HG03571 (cell line): ENCODE measurements at regions not wholly inside any gene's neighbourhood (a gene's known extent, or its start where the extent isn't known, plus 50 kb on each side); places are given as distances from the start of the nearest gene placed in this dataset.
"Not testable (repeated sequence)": the region's sequence is repeated elsewhere in the genome, so short reads cannot be mapped to it uniquely, and the experiment has no call there.

Source experiments
- ATAC-seq: cut with Tn5 transposase; IDR thresholded peaks from one replicate; pipeline ENCODE4 v1.9.1; 2021; ENCODE audit not compliant: unreplicated experiment

- no peak for ATAC-seq
These were observed 250.3 kb downstream of the SEC61B start for GRCh38 chr9:99472240-99472915.

GRCh38 chr9:99472916-99473245, 250.8 kb downstream of the SEC61B start:
- ATAC-seq: no peak

DNA sequence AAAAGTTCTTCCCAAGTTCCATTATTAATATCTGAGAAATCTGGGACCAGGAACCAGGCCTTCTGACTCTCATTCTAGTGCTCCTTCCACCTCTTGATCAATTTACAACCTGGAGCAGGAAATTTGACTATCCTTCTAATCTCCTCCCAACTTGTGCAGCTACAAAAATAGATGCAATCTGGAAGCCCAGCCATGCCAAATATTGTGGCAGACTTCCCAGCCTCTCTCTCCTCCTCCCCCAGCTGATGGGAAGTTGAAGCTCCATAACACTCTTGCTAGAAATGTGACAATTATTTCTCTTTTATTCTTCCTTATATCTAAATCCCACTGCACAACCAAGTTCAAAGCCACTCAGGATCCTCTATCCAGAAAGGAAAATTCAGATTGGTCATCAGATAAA, 252.1 kb downstream of the SEC61B start:
- ATAC-seq: no peak

- no peak for ATAC-seq
These were observed 253.5 kb downstream of the SEC61B start for GRCh38 chr9:99475401-99476065.

GRCh38 chr9:99478469-99479027, 256.5 kb downstream of the SEC61B start:
- no peak for ATAC-seq

GRCh38 chr9:99479929-99480328, 257.8 kb downstream of the SEC61B start:
- no peak for ATAC-seq

DNA sequence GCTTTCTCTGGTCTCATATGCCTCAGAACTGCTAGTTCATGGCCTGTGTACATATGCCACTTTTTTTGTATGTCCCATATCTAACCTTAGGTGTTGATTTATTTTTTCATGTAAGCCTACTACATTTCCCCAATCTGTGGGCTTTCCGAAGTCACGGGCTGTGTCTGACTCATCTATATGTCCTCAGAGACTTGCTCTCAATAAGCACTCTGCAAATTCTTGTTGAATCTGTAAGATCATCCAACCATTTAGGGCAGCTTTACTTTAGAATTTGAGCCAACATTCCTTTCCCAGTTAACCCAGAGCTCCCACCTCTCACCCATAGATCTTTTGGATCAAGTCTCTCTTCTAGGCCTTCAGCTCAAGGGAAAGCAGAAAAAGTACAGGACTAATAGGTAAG, 263.4 kb downstream of the SEC61B start:
- no peak for ATAC-seq

DNA sequence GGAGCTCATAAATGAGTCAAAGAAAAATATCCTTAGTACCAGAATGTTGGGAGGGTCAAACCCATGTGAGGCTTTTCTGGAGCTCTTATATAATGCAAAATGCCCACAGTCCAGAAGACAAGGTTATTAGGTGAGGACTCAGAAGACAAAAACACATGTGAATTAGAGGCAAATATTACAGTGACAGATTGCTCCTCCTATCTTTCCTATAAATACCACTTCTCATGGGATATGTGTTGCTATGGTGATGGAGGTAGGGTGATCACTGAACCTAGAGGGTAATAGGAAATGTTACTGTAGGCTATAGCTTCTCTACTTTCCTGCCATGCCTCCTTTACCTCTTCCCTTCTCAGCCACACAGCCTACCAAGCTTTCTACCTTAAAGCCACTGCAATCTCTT, 264.6 kb downstream of the SEC61B start:
- ATAC-seq: no peak

DNA sequence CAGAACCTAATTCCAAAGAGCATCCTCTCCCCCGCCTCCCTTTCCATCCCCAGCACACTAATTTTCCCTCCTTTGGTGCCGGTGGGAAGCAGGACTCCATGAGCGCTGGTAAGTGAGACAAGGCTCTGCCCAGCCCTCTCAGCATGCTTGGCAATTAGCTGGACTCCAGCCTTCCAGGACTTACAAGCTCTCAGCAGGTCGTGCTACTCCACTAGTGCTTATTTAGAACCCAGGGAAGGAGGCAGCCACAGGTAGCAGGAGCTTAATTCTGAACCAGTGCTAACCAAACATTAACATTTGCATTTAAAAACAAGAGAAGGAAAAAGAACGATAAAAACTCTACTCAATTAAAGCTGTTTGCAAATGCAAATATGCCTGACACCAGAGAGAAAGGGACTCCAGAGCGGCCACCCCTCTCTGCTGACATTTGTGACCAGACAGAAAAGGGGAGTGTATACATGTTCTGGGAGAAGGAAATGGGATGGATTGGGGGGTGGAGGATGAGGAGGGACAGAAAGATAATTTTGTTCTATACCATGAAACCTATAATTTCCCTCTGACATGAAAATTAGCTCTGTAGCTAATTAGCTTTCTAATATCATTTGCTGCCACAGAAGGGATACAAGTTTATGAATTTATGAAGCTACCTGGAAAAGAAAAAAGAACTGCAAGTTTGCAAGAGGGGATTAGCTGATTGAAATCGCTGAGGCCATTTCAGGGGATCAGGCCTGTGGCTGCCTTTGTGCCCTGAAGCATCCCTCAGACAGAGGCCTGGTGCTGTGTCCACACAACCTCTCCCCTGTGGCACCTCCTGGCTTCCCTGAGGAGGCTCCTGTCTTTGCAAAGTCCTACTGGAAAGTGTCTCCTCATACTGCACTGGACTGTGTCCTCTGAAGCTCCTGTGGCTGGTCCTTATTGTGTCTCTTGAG, 266.3 kb downstream of the SEC61B start:
- no peak for ATAC-seq

- no peak for ATAC-seq
These were observed 267.0 kb downstream of the SEC61B start for GRCh38 chr9:99489060-99489413.

GRCh38 chr9:99490729-99491128, 268.6 kb downstream of the SEC61B start:
- ATAC-seq: no peak

DNA sequence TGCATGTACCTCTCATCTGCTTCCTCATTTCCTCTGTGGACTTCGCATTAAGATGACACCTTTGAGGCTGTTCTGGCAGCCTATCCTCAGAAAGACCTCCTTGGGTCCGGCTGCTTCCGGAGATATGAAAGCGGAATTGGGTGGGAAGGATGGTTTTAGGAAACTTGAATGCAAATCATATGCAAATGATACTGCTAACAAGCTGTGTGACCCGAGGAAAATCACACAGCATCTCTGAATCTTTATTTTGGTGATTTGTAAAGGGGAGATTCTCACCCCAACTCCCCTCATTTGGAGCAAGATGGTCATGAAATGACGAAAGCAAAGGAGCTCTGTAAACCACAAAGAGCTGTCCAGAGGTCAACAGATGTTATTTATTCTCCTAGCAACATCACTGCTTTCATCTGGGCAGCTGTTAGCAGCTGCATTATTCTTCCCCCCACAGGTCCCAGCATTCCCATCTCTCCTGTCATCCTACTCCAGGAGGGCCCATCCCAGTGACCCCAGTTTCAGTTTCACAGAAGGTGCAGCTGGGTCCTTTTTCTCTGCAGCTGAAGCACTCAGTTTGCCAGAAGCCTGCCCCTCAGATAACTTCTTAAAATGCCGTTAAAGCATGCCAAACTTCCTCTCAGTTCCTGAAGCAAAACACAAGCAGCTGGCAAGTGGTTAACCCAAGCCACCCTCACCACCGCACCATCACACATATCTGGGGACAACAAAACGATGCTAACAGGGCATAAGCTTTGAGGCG, 269.5 kb downstream of the SEC61B start:
- no peak for ATAC-seq

DNA sequence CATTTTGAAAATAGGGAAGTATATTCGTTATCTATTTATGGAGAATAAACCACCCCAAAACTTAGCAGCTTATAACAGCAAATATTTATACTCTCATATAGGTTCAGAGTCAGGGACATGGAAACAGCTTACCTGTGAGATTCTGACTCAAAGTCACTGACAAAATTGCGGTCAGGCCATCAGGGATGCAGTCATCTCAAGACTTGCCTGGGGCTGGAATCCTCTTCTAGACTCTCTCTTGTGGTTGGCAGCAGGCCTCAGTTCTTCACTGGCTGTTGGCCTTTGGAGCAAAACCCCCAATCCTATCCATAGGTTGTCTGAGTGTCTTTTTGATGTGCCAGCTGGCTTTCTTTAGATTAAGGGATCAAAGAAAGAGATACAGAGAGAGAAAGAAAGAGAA, 275.6 kb downstream of the SEC61B start:
- ATAC-seq: no peak

DNA sequence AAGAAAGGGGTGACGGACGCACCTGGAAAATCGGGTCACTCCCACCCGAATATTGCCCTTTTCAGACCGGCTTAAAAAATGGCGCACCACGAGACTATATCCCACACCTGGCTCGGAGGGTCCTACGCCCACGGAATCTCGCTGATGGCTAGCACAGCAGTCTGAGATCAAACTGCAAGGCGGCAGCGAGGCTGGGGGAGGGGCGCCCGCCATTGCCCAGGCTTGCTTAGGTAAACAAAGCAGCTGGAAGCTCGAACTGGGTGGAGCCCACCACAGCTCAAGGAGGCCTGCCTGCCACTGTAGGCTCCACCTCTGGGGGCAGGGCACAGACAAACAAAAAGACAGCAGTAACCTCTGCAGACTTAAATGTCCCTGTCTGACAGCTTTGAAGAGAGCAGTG, 276.9 kb downstream of the SEC61B start:
- not testable (repeated sequence) for ATAC-seq

GRCh38 chr9:99505936-99506335, 283.9 kb downstream of the SEC61B start:
- ATAC-seq: no peak

GRCh38 chr9:99506747-99507348, 284.8 kb downstream of the SEC61B start:
- no peak for ATAC-seq

GRCh38 chr9:99509065-99509745, 287.1 kb downstream of the SEC61B start:
- no peak for ATAC-seq

GRCh38 chr9:99509900-99510535, 287.9 kb downstream of the SEC61B start:
- ATAC-seq: no peak

GRCh38 chr9:99511723-99512122, 289.6 kb downstream of the SEC61B start:
- no peak for ATAC-seq
